ENCODE measurements at regions not wholly inside any gene's neighbourhood (a gene's known extent, or its start where the extent isn't known, plus 50 kb on each side); places are given as distances from the start of the nearest gene placed in this dataset.
"Not testable (repeated sequence)": the region's sequence is repeated elsewhere in the genome, so short reads cannot be mapped to it uniquely, and the experiment has no call there.

DNA sequence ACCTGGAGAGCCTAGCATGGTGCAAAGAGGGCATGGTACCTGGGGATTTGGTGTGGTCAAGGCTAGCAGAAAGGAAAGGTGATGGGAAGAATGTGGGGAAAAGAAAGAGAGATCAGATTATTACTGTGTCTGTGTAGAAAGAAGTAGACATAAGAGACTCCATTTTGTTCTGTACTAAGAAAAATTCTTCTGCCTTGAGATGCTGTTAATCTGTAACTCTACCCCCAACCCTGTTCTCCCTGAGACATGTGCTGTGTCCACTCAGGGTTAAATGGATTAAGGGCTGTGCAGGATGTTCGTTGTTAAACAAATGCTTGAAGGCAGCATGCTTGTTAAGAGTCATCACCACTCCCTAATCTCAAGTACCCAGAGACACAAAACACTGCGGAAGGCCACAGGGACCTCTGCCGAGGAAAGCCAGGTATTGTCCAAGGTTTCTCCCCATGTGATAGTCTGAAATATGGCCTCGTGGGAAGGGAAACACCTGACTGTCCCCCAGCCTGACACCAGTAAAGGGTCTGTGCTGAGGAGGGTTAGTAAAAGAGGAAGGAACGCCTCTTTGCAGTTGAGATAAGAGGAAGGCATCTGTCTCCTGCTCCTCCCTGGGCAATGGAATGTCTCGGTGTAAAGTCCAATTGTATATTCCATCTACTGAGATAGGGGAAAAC lies 99.4 kb downstream of the CEP44 start:
- not testable (repeated sequence) for TF ChIP-seq POLR2A, TAF1, POLR2AphosphoS5, SPI1 (IDR thresholded peaks at IDR 0.05; ENCODE audit: low read depth, low read length)

All from GM12891 (cell line).